ENCODE measurements at regions not wholly inside any gene's neighbourhood (a gene's known extent, or its start where the extent isn't known, plus 50 kb on each side); places are given as distances from the start of the nearest gene placed in this dataset.

DNA sequence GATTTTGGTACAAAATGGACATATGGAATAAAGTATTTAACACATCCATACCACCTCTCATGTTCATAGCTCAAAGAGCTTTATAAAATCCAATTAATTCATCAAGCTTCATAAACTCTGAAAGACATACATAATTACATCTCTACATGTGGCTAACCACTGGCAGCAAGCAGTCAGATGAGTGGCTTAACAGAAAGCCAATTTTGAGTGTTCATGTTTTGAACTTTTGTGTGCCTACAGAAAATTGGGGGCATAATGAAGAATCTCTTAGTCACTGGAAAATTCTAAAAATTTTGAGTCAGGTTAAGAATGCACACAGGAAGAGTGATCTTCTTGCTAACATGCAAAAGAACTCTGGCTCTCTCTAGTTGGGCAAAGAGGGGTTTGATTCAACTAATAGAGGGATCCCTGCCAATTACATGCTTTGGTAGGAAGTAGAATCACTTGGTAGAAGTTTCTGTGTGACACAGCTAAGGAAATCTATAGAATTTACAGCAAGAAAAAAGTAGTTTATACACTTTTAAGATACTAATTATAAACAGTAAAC is 287.4 kb downstream of the NOL4 start:
- no peak overlapping the region for H3K4me3 ChIP-seq (IDR thresholded peaks at IDR 0.05; ENCODE audit: insufficient read depth, low read depth, low read length)
- H4K20me1 ChIP-seq (ENCODE audit: insufficient read depth), result no peaks in the 10 kb centered on the region
- H3K9ac ChIP-seq, result no peak overlapping the region
- H3K79me2 ChIP-seq (ENCODE audit: insufficient read depth, low read depth), result no peaks in the 10 kb centered on the region
- H3K4me1 ChIP-seq (ENCODE audit: low read depth, poor library complexity, severe bottlenecking), result no peaks in the 10 kb centered on the region
- no peak overlapping the region for H2AFZ ChIP-seq (ENCODE audit: low read depth)
- H3K27ac ChIP-seq, result no peak overlapping the region
- no peaks in the 10 kb centered on the region for H3K27me3 ChIP-seq (ENCODE audit: insufficient read depth, low read depth)
- no peak for TF ChIP-seq CTCF (conservative IDR thresholded peaks at IDR 0.05; ENCODE audit: low read depth, low read length)
- H3K4me2 ChIP-seq, result no peak overlapping the region
- no peaks in the 10 kb centered on the region for H3K36me3 ChIP-seq (ENCODE audit: insufficient read depth)

DNA sequence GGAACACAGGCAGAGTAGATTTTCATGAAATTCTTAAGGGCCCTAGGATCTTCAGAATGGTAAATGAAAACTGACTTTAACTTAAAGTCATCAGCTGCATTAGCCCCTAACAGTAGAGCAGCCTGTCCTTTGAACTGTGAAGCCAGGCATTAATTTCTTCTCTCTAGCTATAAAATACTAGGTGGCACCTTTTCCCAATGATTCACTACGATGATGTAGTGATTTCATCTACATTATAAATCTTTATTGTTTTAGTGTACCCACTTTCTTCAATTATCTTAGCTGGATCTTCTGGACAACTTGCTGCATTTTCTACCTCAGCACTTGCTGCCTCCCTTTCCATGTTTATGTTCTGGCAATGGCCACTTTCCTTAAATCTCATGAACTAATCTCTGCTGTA is 290.5 kb downstream of the NOL4 start:
- H3K9ac ChIP-seq, result no peak overlapping the region
- no peak overlapping the region for H3K4me2 ChIP-seq
- H3K79me2 ChIP-seq (ENCODE audit: insufficient read depth, low read depth), result no peaks in the 10 kb centered on the region
- H2AFZ ChIP-seq (ENCODE audit: low read depth), result no peak overlapping the region
- no peak overlapping the region for H3K4me3 ChIP-seq (IDR thresholded peaks at IDR 0.05; ENCODE audit: insufficient read depth, low read depth, low read length)
- H3K27ac ChIP-seq, result no peak overlapping the region
- H3K36me3 ChIP-seq (ENCODE audit: insufficient read depth), result no peaks in the 10 kb centered on the region
- H3K4me1 ChIP-seq (ENCODE audit: low read depth, poor library complexity, severe bottlenecking), result no peaks in the 10 kb centered on the region
- H3K27me3 ChIP-seq (ENCODE audit: insufficient read depth, low read depth), result no peaks in the 10 kb centered on the region
- TF ChIP-seq CTCF (conservative IDR thresholded peaks at IDR 0.05; ENCODE audit: low read depth, low read length), result no peak
- no peaks in the 10 kb centered on the region for H4K20me1 ChIP-seq (ENCODE audit: insufficient read depth)

DNA sequence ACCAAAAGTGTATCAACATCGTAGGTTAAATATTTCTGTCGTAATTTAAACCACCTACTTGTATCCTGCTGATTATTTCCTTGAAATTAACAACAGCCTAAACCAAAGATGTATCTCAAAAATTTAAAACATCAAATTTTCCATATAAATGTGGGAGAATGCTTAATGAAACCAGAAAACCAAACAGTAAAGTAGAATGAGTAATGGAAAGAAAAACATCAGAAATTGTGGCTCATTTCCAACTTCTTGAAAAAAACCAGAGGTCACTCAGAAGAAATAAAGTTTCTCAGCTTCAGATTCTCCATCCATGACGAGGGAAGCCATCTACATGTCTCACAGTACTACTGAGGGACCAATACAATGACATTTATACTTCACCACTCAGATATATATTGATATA is 296.5 kb downstream of the NOL4 start:
- H3K9ac ChIP-seq, result no peak overlapping the region
- no peak overlapping the region for H2AFZ ChIP-seq (ENCODE audit: low read depth)

DNA sequence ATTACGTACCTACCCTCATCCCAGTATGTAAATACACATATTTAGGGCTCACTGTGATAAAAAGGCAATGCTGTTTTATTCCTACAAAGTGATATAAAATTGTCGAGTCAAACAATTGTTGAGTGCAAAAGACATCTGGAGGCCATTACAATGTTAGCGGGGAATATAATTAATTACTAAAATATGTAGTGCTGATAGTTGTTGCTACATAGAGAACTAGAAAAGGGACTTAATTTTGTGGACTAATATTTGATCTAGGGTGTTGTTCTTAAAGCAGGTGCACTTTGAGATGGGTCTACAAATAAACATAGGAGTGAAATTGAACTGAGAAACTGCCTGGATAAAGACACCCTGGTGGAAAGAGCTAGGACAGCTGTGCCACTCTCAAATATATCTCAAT is 300.1 kb downstream of the NOL4 start:
- Histone ChIP-seq H3K79me2 (ENCODE audit: insufficient read depth, low read depth) (no peaks in the 10 kb centered on the region), H3K4me2 (no peak overlapping the region), H2AFZ (ENCODE audit: low read depth) (no peak overlapping the region), H3K4me1 (ENCODE audit: low read depth, poor library complexity, severe bottlenecking) (no peaks in the 10 kb centered on the region), H3K36me3 (ENCODE audit: insufficient read depth) (no peaks in the 10 kb centered on the region), H3K27ac (no peak overlapping the region), H4K20me1 (ENCODE audit: insufficient read depth) (no peaks in the 10 kb centered on the region), H3K4me3 (IDR thresholded peaks at IDR 0.05; ENCODE audit: insufficient read depth, low read depth, low read length) (no peak overlapping the region), H3K9ac (no peak overlapping the region), H3K27me3 (ENCODE audit: insufficient read depth, low read depth) (no peaks in the 10 kb centered on the region)
- TF ChIP-seq CTCF (conservative IDR thresholded peaks at IDR 0.05; ENCODE audit: low read depth, low read length), result no peak

More for the DNA sequence above, 296.5 kb downstream of the NOL4 start:
- Histone ChIP-seq H3K4me3 (IDR thresholded peaks at IDR 0.05; ENCODE audit: insufficient read depth, low read depth, low read length) (no peak overlapping the region), H3K27ac (no peak overlapping the region), H4K20me1 (ENCODE audit: insufficient read depth) (no peaks in the 10 kb centered on the region), H3K27me3 (ENCODE audit: insufficient read depth, low read depth) (no peaks in the 10 kb centered on the region), H3K79me2 (ENCODE audit: insufficient read depth, low read depth) (no peaks in the 10 kb centered on the region), H3K4me2 (no peak overlapping the region), H3K4me1 (ENCODE audit: low read depth, poor library complexity, severe bottlenecking) (no peaks in the 10 kb centered on the region), H3K36me3 (ENCODE audit: insufficient read depth) (no peaks in the 10 kb centered on the region)
- no peak for TF ChIP-seq CTCF (conservative IDR thresholded peaks at IDR 0.05; ENCODE audit: low read depth, low read length)

Data from KMS-11 (cell line).